Nephron (organoid): ENCODE measurements at regions not wholly inside any gene's neighbourhood (a gene's known extent, or its start where the extent isn't known, plus 50 kb on each side); places are given as distances from the start of the nearest gene placed in this dataset.

Source experiments
- H3K27ac Mint-ChIP-seq, 3 experiments: 2 replicates each; pipeline ENCODE4 v1.8.0; 2020; ENCODE audit warnings: mixed read lengths in 3 of 3, mild to moderate bottlenecking in 2 of 3, moderate library complexity in 1 of 3
- H3K27me3 Mint-ChIP-seq: 2 replicates; pipeline ENCODE4 v1.8.0; 2021; ENCODE audit warnings: low read depth, mild to moderate bottlenecking, moderate library complexity, mixed read lengths
- H3K36me3 Mint-ChIP-seq: 2 replicates; pipeline ENCODE4 v1.8.0; 2020; ENCODE audit warnings: low read depth, mixed read lengths
- H3K4me1 Mint-ChIP-seq: 2 replicates; pipeline ENCODE4 v1.8.0; 2020; ENCODE audit warnings: mixed read lengths
- H3K4me3 Mint-ChIP-seq, 3 experiments: 2 replicates each; pipeline ENCODE4 v1.8.0; 2020; ENCODE audit warnings: mild to moderate bottlenecking in 3 of 3, mixed read lengths in 3 of 3, moderate library complexity in 2 of 3
- H3K9me3 Mint-ChIP-seq: 2 replicates; pipeline ENCODE4 v1.8.0; 2020; ENCODE audit warnings: mixed read lengths
- TF ChIP-seq, protein P1 (sequence below), 3 experiments: fragments of 200-600 bp; sonication (generic); IDR thresholded peaks; one replicate each; pipeline ENCODE4 v1.5.0; 2021; ENCODE audit warnings: antibody characterized with exemption in 3 of 3; ENCODE audit not compliant: unreplicated experiment in 3 of 3

GRCh38 chr10:21197838-21198237, 300.7 kb upstream of the NEBL start:
- Mint-ChIP-seq H3K4me3 (no peak overlapping the region), H3K4me1 (peaks cover 19% of the 10 kb centered on the region), H3K27ac (no peak overlapping the region), H3K9me3 (peaks cover 12% of the 10 kb centered on the region), H3K36me3 (no peaks in the 10 kb centered on the region), H3K27me3 (peaks cover 8% of the 10 kb centered on the region)
- TF ChIP-seq, protein P1, sequence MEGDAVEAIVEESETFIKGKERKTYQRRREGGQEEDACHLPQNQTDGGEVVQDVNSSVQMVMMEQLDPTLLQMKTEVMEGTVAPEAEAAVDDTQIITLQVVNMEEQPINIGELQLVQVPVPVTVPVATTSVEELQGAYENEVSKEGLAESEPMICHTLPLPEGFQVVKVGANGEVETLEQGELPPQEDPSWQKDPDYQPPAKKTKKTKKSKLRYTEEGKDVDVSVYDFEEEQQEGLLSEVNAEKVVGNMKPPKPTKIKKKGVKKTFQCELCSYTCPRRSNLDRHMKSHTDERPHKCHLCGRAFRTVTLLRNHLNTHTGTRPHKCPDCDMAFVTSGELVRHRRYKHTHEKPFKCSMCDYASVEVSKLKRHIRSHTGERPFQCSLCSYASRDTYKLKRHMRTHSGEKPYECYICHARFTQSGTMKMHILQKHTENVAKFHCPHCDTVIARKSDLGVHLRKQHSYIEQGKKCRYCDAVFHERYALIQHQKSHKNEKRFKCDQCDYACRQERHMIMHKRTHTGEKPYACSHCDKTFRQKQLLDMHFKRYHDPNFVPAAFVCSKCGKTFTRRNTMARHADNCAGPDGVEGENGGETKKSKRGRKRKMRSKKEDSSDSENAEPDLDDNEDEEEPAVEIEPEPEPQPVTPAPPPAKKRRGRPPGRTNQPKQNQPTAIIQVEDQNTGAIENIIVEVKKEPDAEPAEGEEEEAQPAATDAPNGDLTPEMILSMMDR (IDR thresholded peaks at IDR 0.05; ENCODE audit: unreplicated experiment in 3 of 3), result no peak

DNA sequence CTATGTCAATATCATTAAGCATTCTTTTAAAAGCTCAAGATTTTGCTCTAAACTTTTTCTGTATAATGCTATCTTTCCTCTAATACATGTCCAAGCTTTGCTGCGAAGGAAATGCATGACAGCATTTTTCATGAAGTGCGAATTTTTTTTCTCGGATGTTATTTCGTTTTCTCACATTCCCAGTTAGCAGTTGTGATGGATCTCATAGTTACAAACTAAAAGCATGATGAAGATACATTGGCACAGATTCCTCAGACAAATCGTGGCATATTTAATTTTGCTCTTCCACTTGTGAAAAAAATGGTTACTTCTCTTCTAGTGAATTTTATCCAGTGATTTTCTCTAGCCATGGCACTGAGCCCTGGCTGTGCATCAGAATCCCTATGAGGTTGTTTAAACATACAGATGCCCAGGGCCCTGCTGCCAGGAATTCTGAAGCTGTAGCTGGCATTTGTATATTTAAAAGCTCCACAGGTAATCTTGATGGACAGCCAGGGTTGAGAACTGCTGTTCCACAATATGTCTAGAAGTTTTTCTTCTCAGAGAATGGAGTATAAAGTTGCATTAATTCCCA, 299.8 kb upstream of the NEBL start:
- Mint-ChIP-seq H3K9me3 (peaks cover 12% of the 10 kb centered on the region), H3K4me1 (peaks cover 21% of the 10 kb centered on the region), H3K27ac (peak overlapping the region in 1 of 3 experiments; percentile 76), H3K4me3 (no peak overlapping the region), H3K36me3 (no peaks in the 10 kb centered on the region), H3K27me3 (peaks cover 8% of the 10 kb centered on the region)
- TF ChIP-seq, protein P1 (IDR thresholded peaks at IDR 0.05; ENCODE audit: unreplicated experiment in 3 of 3), result no peak

GRCh38 chr10:21195252-21195651, 298.1 kb upstream of the NEBL start:
- Mint-ChIP-seq H3K4me3 (no peak overlapping the region), H3K4me1 (peaks cover 21% of the 10 kb centered on the region), H3K36me3 (no peaks in the 10 kb centered on the region), H3K27ac (peak overlapping the region; percentile 27 to 84 (median 73)), H3K27me3 (peaks cover 8% of the 10 kb centered on the region), H3K9me3 (peaks cover 12% of the 10 kb centered on the region)
- TF ChIP-seq, protein P1 (IDR thresholded peaks at IDR 0.05; ENCODE audit: unreplicated experiment in 3 of 3), result no peak

DNA sequence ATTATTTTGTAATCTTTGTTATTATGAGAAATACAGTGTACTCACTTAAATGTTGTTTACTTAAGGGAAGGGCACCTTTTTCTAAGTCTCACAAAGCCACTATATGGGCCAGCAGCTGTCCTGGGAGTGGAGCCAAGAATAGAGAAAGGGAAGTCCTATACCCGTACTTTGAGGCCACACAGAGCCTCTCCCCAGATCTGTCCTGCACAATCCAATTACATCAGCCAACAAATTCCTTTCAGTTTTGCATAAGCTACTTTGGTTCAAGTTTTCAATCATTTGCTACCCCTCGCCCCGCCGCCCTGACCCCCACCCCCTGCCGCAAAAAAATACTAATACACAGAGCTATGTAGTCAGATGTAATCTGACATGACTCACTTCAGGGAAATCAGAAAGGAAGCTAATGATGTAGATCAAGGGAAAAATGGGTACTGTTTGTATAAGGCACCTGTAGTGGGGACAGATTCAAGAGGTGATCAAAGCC, 297.4 kb upstream of the NEBL start:
- no peaks in the 10 kb centered on the region for H3K36me3 Mint-ChIP-seq
- H3K4me3 Mint-ChIP-seq, result no peak overlapping the region
- H3K27ac Mint-ChIP-seq, result peak overlapping the region; percentile 27 to 84 (median 73)
- TF ChIP-seq, protein P1 (IDR thresholded peaks at IDR 0.05; ENCODE audit: unreplicated experiment in 3 of 3), result no peak
- H3K27me3 Mint-ChIP-seq, result peaks cover 8% of the 10 kb centered on the region
- peaks cover 12% of the 10 kb centered on the region for H3K9me3 Mint-ChIP-seq
- peaks cover 21% of the 10 kb centered on the region for H3K4me1 Mint-ChIP-seq

DNA sequence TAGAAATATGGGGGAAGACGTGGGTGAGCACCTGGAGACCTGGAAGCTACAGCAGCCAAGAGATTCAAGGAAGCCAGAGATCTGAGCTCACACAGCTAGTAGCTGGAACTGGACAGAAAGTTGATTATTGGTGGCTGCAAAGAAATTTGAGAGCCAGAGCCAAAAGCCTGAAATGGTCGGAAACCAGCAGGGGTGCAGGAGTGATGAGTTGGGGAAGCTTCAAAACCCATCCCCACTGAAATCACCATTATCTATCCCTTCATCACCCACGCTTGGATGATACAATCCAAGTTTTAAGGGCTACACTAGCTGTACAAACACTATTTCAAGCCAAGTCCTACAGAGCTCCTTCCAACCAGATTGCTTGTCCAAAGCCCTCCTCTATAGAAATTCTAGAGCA, 296.1 kb upstream of the NEBL start:
- no peaks in the 10 kb centered on the region for H3K36me3 Mint-ChIP-seq
- H3K9me3 Mint-ChIP-seq, result peaks cover 10% of the 10 kb centered on the region
- peaks cover 21% of the 10 kb centered on the region for H3K4me1 Mint-ChIP-seq
- TF ChIP-seq, protein P1 (IDR thresholded peaks at IDR 0.05; ENCODE audit: unreplicated experiment in 3 of 3), result no peak
- H3K27me3 Mint-ChIP-seq, result peaks cover 5% of the 10 kb centered on the region
- H3K4me3 Mint-ChIP-seq, result no peak overlapping the region
- H3K27ac Mint-ChIP-seq, result no peak overlapping the region

GRCh38 chr10:21191512-21191911, 294.4 kb upstream of the NEBL start:
- H3K27ac Mint-ChIP-seq, result no peak overlapping the region
- H3K9me3 Mint-ChIP-seq, result peaks cover 3% of the 10 kb centered on the region
- no peak overlapping the region for H3K4me3 Mint-ChIP-seq
- H3K27me3 Mint-ChIP-seq, result no peaks in the 10 kb centered on the region
- TF ChIP-seq, protein P1 (IDR thresholded peaks at IDR 0.05; ENCODE audit: unreplicated experiment in 3 of 3), result no peak
- peaks cover 21% of the 10 kb centered on the region for H3K4me1 Mint-ChIP-seq
- H3K36me3 Mint-ChIP-seq, result no peaks in the 10 kb centered on the region
